HepG2 (cell line): ENCODE measurements at regions not wholly inside any gene's neighbourhood (a gene's known extent, or its start where the extent isn't known, plus 50 kb on each side); places are given as distances from the start of the nearest gene placed in this dataset.

Source experiments
- ATAC-seq: fragments of 200-7000 bp; cut with Tn5 transposase; 3 replicates; pipeline ENCODE4 v1.9.1; 2020; ENCODE audit warnings: mild to moderate bottlenecking, moderate library complexity
- BruUV-seq: library from RNA; stranded (reverse); fragments of 400-500 nt; replicated peaks from 2 replicates; lab custom pipeline; 2021; lab: Mats Ljungman, UMichigan
- CTCF ChIA-PET: fragments of 300-600 bp; formaldehyde crosslinking; extraction: SDS; loops from one replicate; lab custom pipeline; 2021; ENCODE audit warnings: low total read pairs, inconsistent platforms, low intra/inter-chr PET ratio; lab: Yijun Ruan, JAX
- POLR2A ChIA-PET: fragments of 350-600 bp; sonication (Branson Sonifier 250); formaldehyde crosslinking; loops from one replicate; lab custom pipeline; 2020; ENCODE audit warnings: antibody characterized with exemption, inconsistent platforms; lab: Yijun Ruan, JAX
- DNase-seq: peaks from one replicate; pipeline ENCODE4 v3.0.0-alpha.2; 2015; ENCODE audit warnings: low spot score
- FAIRE-seq: peaks from 3 replicates; lab custom pipeline; 2011; peaks lifted over from hg19 to GRCh38; lab: Jason Lieb, UNC
- H2AFZ ChIP-seq: one replicate; pipeline ENCODE4 v1.6.1; 2011; ENCODE audit warnings: low read length, inconsistent platforms
- H3K27ac ChIP-seq: fragments of 300-600 bp; 3 replicates; pipeline ENCODE4 v1.8.0; 2011; ENCODE audit warnings: mixed run types, mild to moderate bottlenecking, mixed read lengths, low read length, inconsistent platforms; ENCODE audit not compliant: insufficient read depth; ENCODE audit errors: extremely low read length
- H3K27me3 ChIP-seq, 2 experiments: fragments of 200-600 bp in 1 of 2; 2 replicates in 1 of 2; 3 replicates in 1 of 2; pipeline versions ENCODE4 v1.6.0 to v1.8.0; 2011; ENCODE audit warnings: low read length in 2 of 2, mild to moderate bottlenecking in 2 of 2, moderate library complexity in 2 of 2, inconsistent platforms in 1 of 2; ENCODE audit not compliant: insufficient read depth in 2 of 2, control insufficient read depth in 1 of 2
- H3K36me3 ChIP-seq, 2 experiments: fragments of 200-600 bp in 1 of 2; replicated peaks in 1 of 2; 2 replicates in 1 of 2; 3 replicates in 1 of 2; pipeline versions ENCODE4 v1.5.1 to v1.8.0; 2011; ENCODE audit warnings: low read length in 2 of 2, inconsistent platforms in 1 of 2; ENCODE audit not compliant: insufficient read depth in 2 of 2, control insufficient read depth in 1 of 2
- H3K4me1 ChIP-seq: 2 replicates; pipeline ENCODE4 v1.5.1; 2012; ENCODE audit warnings: low read length, inconsistent platforms; ENCODE audit not compliant: insufficient read depth
- H3K4me2 ChIP-seq: 2 replicates; pipeline ENCODE4 v1.6.0; 2011; ENCODE audit warnings: low read depth, low read length, inconsistent platforms
- H3K4me3 ChIP-seq, 3 experiments: fragments of 200-600 bp in 1 of 3; sonication (generic), shearing (Covaris generic) in 1 of 3; replicated peaks in 1 of 3; 2 replicates each; pipeline ENCODE4 v1.5.1; 2011 to 2016; ENCODE audit warnings: low read length in 3 of 3, inconsistent platforms in 2 of 3, low read depth in 2 of 3, mild to moderate bottlenecking in 2 of 3, control low read depth in 1 of 3, mixed read lengths in 1 of 3; ENCODE audit not compliant: insufficient read depth in 1 of 3
- H3K79me2 ChIP-seq: one replicate; pipeline ENCODE4 v1.6.1; 2011; ENCODE audit warnings: low read length, inconsistent platforms; ENCODE audit not compliant: insufficient read depth
- H3K9ac ChIP-seq: 2 replicates; pipeline ENCODE4 v1.6.0; 2011; ENCODE audit warnings: mild to moderate bottlenecking, low read depth, low read length, inconsistent platforms; ENCODE audit not compliant: insufficient read depth
- H3K9me3 ChIP-seq: 2 replicates; pipeline ENCODE4 v1.5.1; 2012; ENCODE audit warnings: mild to moderate bottlenecking, low read length
- H4K20me1 ChIP-seq: 2 replicates; pipeline ENCODE4 v1.6.0; 2011; ENCODE audit warnings: inconsistent platforms, mild to moderate bottlenecking, low read length, moderate library complexity; ENCODE audit not compliant: insufficient read depth
- BHLHE40 ChIP-seq: IDR thresholded peaks from 2 replicates; pipeline ENCODE4 v1.6.1; 2011; ENCODE audit warnings: low read length, improper control_type of control experiment
- ETV5 ChIP-seq: IDR thresholded peaks from 2 replicates; pipeline ENCODE4 v1.6.1; 2018; ENCODE audit warnings: missing biosample characterization, missing genetic modification reagents, inconsistent platforms, borderline replicate concordance
- NFYB ChIP-seq: sonication (generic); formaldehyde crosslinking; IDR thresholded peaks from 2 replicates; pipeline ENCODE4 v1.4.0; 2020; ENCODE audit warnings: missing genetic modification reagents
- ONECUT2 ChIP-seq: sonication (generic); formaldehyde crosslinking; IDR thresholded peaks from 2 replicates; pipeline ENCODE4 v1.4.0; 2020; ENCODE audit warnings: missing genetic modification reagents
- STAT5B ChIP-seq: sonication (generic); formaldehyde crosslinking; IDR thresholded peaks from 2 replicates; pipeline ENCODE4 v1.4.0; 2020; ENCODE audit warnings: missing genetic modification reagents
- ZBTB3 ChIP-seq: sonication (generic); formaldehyde crosslinking; IDR thresholded peaks from 2 replicates; pipeline ENCODE4 v1.4.0; 2020; ENCODE audit warnings: low read depth, mild to moderate bottlenecking, moderate library complexity, missing genetic modification reagents, borderline replicate concordance
- ZBTB7B ChIP-seq: sonication (generic); formaldehyde crosslinking; IDR thresholded peaks from 2 replicates; pipeline ENCODE4 v1.4.0; 2020; ENCODE audit warnings: missing genetic modification reagents
- ZFP36 ChIP-seq: fragments of 150-350 bp; IDR thresholded peaks from 2 replicates; pipeline ENCODE4 v1.6.1; 2018; ENCODE audit warnings: borderline replicate concordance, low read length, low read depth; ENCODE audit not compliant: partially characterized antibody
- ZNF20 ChIP-seq: sonication (generic); formaldehyde crosslinking; IDR thresholded peaks from 2 replicates; pipeline ENCODE4 v1.4.0; 2020; ENCODE audit warnings: mild to moderate bottlenecking, moderate library complexity, missing genetic modification reagents
- ZNF383 ChIP-seq: sonication (generic); formaldehyde crosslinking; IDR thresholded peaks from 2 replicates; pipeline ENCODE4 v1.4.0; 2020; ENCODE audit warnings: missing genetic modification reagents, mild to moderate bottlenecking, borderline replicate concordance
- ZNF703 ChIP-seq: sonication (generic); formaldehyde crosslinking; IDR thresholded peaks from 2 replicates; pipeline ENCODE4 v1.5.1; 2020; ENCODE audit warnings: missing genetic modification reagents, mild to moderate bottlenecking, moderate library complexity, borderline replicate concordance
- WGBS: methylation state at CpG from one replicate; pipeline ENCODE4 v1.1.6; 2017; ENCODE audit warnings: low lambda C conversion rate; 5-methylcytosine and 5-hydroxymethylcytosine counted together
- in situ Hi-C: cut with HindIII; loops from 2 replicates; pipeline ENCODE4 v1.10.0; 2017; ENCODE audit warnings: low pct_unique_long_range_greater_than_20kb; ENCODE audit not compliant: extremely low pct_ligation_motif_present
- intact Hi-C: fragments of 100-400 bp; cut with micrococcal nuclease; formaldehyde crosslinking; loops from one replicate; pipeline ENCODE4 v1.10.0; 2022; ENCODE audit not compliant: unreplicated experiment
- TF ChIP-seq, protein P1 (sequence below): sonication (generic); formaldehyde crosslinking; IDR thresholded peaks from 2 replicates; pipeline ENCODE4 v1.5.0; 2020; ENCODE audit warnings: missing genetic modification reagents
- TF ChIP-seq, protein P2 (sequence below): sonication (generic); formaldehyde crosslinking; IDR thresholded peaks from 2 replicates; pipeline ENCODE4 v1.9.0; 2021; ENCODE audit warnings: missing genetic modification reagents, borderline replicate concordance
- TF ChIP-seq, protein P3 (sequence below): sonication (generic); formaldehyde crosslinking; IDR thresholded peaks from 2 replicates; pipeline ENCODE4 v1.4.0; 2020; ENCODE audit warnings: mild to moderate bottlenecking, missing genetic modification reagents
- TF ChIP-seq, protein P4 (sequence below): sonication (generic); formaldehyde crosslinking; conservative IDR thresholded peaks from 2 replicates; pipeline ENCODE4 v1.4.0; 2020; ENCODE audit warnings: missing genetic modification reagents
- TF ChIP-seq, protein P5 (sequence below): sonication (generic); formaldehyde crosslinking; IDR thresholded peaks from 2 replicates; pipeline ENCODE4 v1.8.0; 2022; ENCODE audit warnings: low read depth, missing genetic modification reagents

DNA sequence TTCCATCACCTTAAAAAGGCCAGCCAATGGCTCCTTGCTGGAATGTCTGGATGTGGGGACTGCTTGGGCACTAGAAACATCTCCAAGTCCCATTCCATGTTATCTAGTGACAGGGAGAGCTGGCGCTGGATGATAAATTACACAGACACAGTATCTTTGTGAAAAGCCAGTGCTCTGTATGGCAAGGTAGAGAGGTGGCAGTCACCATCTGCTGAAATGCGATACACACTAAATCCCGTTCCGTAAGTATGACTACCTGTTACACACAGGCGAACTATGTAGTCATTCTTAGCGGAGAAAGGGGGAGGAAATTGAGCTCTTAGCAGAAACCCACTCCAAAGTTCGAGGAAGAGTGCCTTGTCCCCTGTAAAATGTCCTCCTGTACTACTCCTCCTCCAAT lies 81.0 kb upstream of the MYOCD start:
- intact Hi-C loops (no loop called here), in situ Hi-C loops (no loop called here)
- H3K27ac ChIP-seq: no peak overlapping the region
- ATAC-seq: no peak
- no peaks in the 10 kb centered on the region for H3K79me2 ChIP-seq
- no peaks in the 10 kb centered on the region for H3K4me1 ChIP-seq
- WGBS: 39% methylated on average over 7 of the region's 7 CpGs
- no peaks in the 10 kb centered on the region for H3K36me3 ChIP-seq
- no TSS peak for BruUV-seq
- no peak overlapping the region for H3K4me3 ChIP-seq
- no peak overlapping the region for H3K9ac ChIP-seq
- no peaks in the 10 kb centered on the region for H3K9me3 ChIP-seq
- DNase-seq: no peak
- CTCF ChIA-PET: no interaction called here
- H3K4me2 ChIP-seq: no peak overlapping the region
- POLR2A ChIA-PET: no interaction called here
- no peak for FAIRE-seq
- H4K20me1 ChIP-seq: no peaks in the 10 kb centered on the region
- H2AFZ ChIP-seq: no peak overlapping the region
- H3K27me3 ChIP-seq: peaks cover 0 to 1% of the 10 kb centered on the region in 2 experiments; a peak in 3 of 5 replicates
- TF ChIP-seq ZNF383 (CRISPR knock-in tag): no peak
- TF ChIP-seq ETV5: no peak
- TF ChIP-seq, protein P1, sequence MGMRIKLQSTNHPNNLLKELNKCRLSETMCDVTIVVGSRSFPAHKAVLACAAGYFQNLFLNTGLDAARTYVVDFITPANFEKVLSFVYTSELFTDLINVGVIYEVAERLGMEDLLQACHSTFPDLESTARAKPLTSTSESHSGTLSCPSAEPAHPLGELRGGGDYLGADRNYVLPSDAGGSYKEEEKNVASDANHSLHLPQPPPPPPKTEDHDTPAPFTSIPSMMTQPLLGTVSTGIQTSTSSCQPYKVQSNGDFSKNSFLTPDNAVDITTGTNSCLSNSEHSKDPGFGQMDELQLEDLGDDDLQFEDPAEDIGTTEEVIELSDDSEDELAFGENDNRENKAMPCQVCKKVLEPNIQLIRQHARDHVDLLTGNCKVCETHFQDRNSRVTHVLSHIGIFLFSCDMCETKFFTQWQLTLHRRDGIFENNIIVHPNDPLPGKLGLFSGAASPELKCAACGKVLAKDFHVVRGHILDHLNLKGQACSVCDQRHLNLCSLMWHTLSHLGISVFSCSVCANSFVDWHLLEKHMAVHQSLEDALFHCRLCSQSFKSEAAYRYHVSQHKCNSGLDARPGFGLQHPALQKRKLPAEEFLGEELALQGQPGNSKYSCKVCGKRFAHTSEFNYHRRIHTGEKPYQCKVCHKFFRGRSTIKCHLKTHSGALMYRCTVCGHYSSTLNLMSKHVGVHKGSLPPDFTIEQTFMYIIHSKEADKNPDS (CRISPR knock-in tag): no peak
- no peak for TF ChIP-seq ZBTB3 (CRISPR knock-in tag)
- TF ChIP-seq, protein P2, sequence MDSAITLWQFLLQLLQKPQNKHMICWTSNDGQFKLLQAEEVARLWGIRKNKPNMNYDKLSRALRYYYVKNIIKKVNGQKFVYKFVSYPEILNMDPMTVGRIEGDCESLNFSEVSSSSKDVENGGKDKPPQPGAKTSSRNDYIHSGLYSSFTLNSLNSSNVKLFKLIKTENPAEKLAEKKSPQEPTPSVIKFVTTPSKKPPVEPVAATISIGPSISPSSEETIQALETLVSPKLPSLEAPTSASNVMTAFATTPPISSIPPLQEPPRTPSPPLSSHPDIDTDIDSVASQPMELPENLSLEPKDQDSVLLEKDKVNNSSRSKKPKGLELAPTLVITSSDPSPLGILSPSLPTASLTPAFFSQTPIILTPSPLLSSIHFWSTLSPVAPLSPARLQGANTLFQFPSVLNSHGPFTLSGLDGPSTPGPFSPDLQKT (CRISPR knock-in tag): no peak
- TF ChIP-seq ZNF703 (CRISPR knock-in tag): no peak
- TF ChIP-seq, protein P3, sequence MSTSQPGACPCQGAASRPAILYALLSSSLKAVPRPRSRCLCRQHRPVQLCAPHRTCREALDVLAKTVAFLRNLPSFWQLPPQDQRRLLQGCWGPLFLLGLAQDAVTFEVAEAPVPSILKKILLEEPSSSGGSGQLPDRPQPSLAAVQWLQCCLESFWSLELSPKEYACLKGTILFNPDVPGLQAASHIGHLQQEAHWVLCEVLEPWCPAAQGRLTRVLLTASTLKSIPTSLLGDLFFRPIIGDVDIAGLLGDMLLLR (CRISPR knock-in tag): no peak
- no peak for TF ChIP-seq STAT5B (CRISPR knock-in tag)
- TF ChIP-seq, protein P4, sequence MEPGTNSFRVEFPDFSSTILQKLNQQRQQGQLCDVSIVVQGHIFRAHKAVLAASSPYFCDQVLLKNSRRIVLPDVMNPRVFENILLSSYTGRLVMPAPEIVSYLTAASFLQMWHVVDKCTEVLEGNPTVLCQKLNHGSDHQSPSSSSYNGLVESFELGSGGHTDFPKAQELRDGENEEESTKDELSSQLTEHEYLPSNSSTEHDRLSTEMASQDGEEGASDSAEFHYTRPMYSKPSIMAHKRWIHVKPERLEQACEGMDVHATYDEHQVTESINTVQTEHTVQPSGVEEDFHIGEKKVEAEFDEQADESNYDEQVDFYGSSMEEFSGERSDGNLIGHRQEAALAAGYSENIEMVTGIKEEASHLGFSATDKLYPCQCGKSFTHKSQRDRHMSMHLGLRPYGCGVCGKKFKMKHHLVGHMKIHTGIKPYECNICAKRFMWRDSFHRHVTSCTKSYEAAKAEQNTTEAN (CRISPR knock-in tag): no peak
- no peak for TF ChIP-seq ONECUT2 (CRISPR knock-in tag)
- no peak for TF ChIP-seq NFYB (CRISPR knock-in tag)
- TF ChIP-seq BHLHE40: no peak
- TF ChIP-seq ZFP36: no peak
- no peak for TF ChIP-seq ZBTB7B (CRISPR knock-in tag)
- TF ChIP-seq, protein P5, sequence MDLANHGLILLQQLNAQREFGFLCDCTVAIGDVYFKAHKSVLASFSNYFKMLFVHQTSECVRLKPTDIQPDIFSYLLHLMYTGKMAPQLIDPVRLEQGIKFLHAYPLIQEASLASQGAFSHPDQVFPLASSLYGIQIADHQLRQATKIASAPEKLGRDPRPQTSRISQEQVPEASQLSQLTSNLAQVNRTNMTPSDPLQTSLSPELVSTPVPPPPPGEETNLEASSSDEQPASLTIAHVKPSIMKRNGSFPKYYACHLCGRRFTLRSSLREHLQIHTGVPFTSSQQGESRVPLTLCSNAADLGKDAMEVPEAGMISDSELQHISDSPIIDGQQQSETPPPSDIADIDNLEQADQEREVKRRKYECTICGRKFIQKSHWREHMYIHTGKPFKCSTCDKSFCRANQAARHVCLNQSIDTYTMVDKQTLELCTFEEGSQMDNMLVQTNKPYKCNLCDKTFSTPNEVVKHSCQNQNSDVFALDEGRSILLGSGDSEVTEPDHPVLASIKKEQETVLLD (CRISPR knock-in tag): no peak
- no peak for TF ChIP-seq ZNF20 (CRISPR knock-in tag)
